NCI-H128 (cell line): ENCODE measurements at regions not wholly inside any gene's neighbourhood (a gene's known extent, or its start where the extent isn't known, plus 50 kb on each side); places are given as distances from the start of the nearest gene placed in this dataset.

Experiments
- DNase-seq: peaks from one replicate; lab custom pipeline; 2025; ENCODE audit not compliant: unreplicated experiment; lab: John Stamatoyannopoulos, UW

DNA sequence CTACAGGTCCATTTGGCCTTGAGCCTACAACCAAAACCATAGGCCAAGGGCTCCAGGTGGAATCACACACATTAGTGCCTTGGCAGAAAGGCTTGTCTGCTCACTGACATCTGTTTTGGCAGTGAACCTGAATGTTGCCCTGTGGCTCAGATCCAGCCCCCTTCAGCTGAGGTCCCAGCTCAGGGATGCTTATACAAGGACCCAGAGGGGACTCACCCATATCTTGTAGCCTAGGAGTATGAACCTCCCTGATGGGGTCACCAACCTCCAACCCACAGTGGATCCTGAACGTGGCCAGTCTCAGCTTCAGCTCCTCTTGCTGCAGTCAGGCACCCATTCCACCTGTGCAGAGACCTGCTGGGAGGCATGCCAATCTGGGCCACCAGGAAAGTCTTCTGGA lies 50.8 kb upstream of the HMX1 start:
- no peak for DNase-seq

DNA sequence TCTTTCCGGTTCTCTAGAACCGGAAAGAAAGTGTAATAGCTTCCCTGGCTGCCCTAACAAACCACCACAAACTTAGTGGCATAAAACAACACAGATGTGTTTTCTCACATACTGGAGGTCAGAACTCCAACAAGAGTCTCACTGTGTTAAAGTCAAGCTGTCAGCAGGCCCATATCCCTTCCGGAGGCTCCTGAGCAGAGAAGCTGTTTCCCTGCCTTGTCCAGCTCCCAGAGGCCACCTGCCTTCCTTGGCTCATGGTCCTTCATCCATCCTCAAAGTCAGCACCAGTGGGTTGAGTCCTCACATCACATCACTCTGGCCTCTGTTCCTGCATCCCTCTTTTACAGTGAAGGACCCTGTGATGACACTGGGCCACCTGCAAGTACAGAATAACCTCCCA lies 49.8 kb upstream of the HMX1 start:
- no peak for DNase-seq
